HG02885 (cell line): ENCODE measurements at regions not wholly inside any gene's neighbourhood (a gene's known extent, or its start where the extent isn't known, plus 50 kb on each side); places are given as distances from the start of the nearest gene placed in this dataset.
"Not testable (repeated sequence)": the region's sequence is repeated elsewhere in the genome, so short reads cannot be mapped to it uniquely, and the experiment has no call there.

Experiments used
- ATAC-seq: cut with Tn5 transposase; IDR thresholded peaks from one replicate; pipeline ENCODE4 v1.9.1; 2021; ENCODE audit warnings: mild to moderate bottlenecking; ENCODE audit not compliant: unreplicated experiment, poor library complexity

GRCh38 chr2:37802211-37802752 lies 122.8 kb upstream of the RMDN2 start:
- no peak for ATAC-seq

- no peak for ATAC-seq
These were observed 122.1 kb upstream of the RMDN2 start for GRCh38 chr2:37802899-37803379.

- not testable (repeated sequence) for ATAC-seq
These were observed 119.1 kb upstream of the RMDN2 start for GRCh38 chr2:37806004-37806403.

- ATAC-seq, result no peak
These were observed 115.6 kb upstream of the RMDN2 start for GRCh38 chr2:37809525-37809924.

- ATAC-seq, result no peak
These were observed 115.0 kb upstream of the RMDN2 start for GRCh38 chr2:37809931-37810570.

GRCh38 chr2:37812414-37812813 lies 112.7 kb upstream of the RMDN2 start:
- no peak for ATAC-seq

- ATAC-seq, result no peak
These were observed 112.0 kb upstream of the RMDN2 start for GRCh38 chr2:37812941-37813730.

GRCh38 chr2:37816036-37816435 lies 109.1 kb upstream of the RMDN2 start:
- ATAC-seq, result no peak

- ATAC-seq, result no peak
These were observed 108.4 kb upstream of the RMDN2 start for GRCh38 chr2:37816686-37817085.

- no peak for ATAC-seq
These were observed 105.9 kb upstream of the RMDN2 start for GRCh38 chr2:37819186-37819585.

GRCh38 chr2:37820471-37820986 lies 104.6 kb upstream of the RMDN2 start:
- no peak for ATAC-seq

- no peak for ATAC-seq
These were observed 99.5 kb upstream of the RMDN2 start for GRCh38 chr2:37825586-37825985.

- ATAC-seq, result no peak
These were observed 98.5 kb upstream of the RMDN2 start for GRCh38 chr2:37826611-37827010.

GRCh38 chr2:37827455-37827854 lies 97.6 kb upstream of the RMDN2 start:
- no peak for ATAC-seq

- ATAC-seq, result no peak
These were observed 97.1 kb upstream of the RMDN2 start for GRCh38 chr2:37827911-37828511.

- no peak for ATAC-seq
These were observed 95.9 kb upstream of the RMDN2 start for GRCh38 chr2:37829202-37829601.

- no peak for ATAC-seq
These were observed 95.3 kb upstream of the RMDN2 start for GRCh38 chr2:37829616-37830395.

- ATAC-seq, result no peak
These were observed 94.5 kb upstream of the RMDN2 start for GRCh38 chr2:37830636-37831035.

- no peak for ATAC-seq
These were observed 93.9 kb upstream of the RMDN2 start for GRCh38 chr2:37831081-37831780.
